Vagina (tissue), 2 donors: ENCODE measurements at regions not wholly inside any gene's neighbourhood (a gene's known extent, or its start where the extent isn't known, plus 50 kb on each side); places are given as distances from the start of the nearest gene placed in this dataset.
"Not testable (repeated sequence)": the region's sequence is repeated elsewhere in the genome, so short reads cannot be mapped to it uniquely, and the experiment has no call there.

Experiments
- DNase-seq, 2 donors: peaks; one replicate each; pipeline ENCODE4 v3.0.0-alpha.2; 2017; ENCODE audit errors: extremely low spot score in 2 of 2
- H3K27ac ChIP-seq: fragments of 200-600 bp; sonication (generic); one replicate; pipeline ENCODE4 v1.5.1; 2019
- H3K27me3 ChIP-seq: fragments of 200-600 bp; sonication (generic); one replicate; pipeline ENCODE4 v1.5.1; 2019
- H3K36me3 ChIP-seq, 2 donors: fragments of 200-600 bp; sonication (generic); one replicate each; pipeline ENCODE4 v1.5.1; 2017 to 2019
- H3K4me1 ChIP-seq: fragments of 200-600 bp; sonication (generic); one replicate; pipeline ENCODE4 v1.5.1; 2019
- H3K4me3 ChIP-seq, 2 donors: fragments of 200-600 bp; sonication (generic); 1 replicate in 1 of 2; 2 replicates in 1 of 2; pipeline ENCODE4 v1.5.1; 2016 to 2019
- H3K9me3 ChIP-seq: fragments of 200-600 bp; sonication (generic); one replicate; pipeline ENCODE4 v1.5.1; 2019
- CTCF ChIP-seq, 3 experiments: fragments of 450-650 bp in 2 of 3; fragments of 200-600 bp in 1 of 3; sonication (generic) in 1 of 3; IDR thresholded peaks; one replicate each; pipeline ENCODE4 v1.5.1; 2017 to 2019; ENCODE audit warnings: antibody characterized with exemption in 3 of 3, mild to moderate bottlenecking in 2 of 3, moderate library complexity in 2 of 3
- POLR2A ChIP-seq, 2 donors: fragments of 450-650 bp; IDR thresholded peaks; one replicate each; pipeline ENCODE4 v1.6.1; 2017; ENCODE audit warnings: antibody characterized with exemption in 2 of 2, mild to moderate bottlenecking in 2 of 2, moderate library complexity in 2 of 2
- POLR2AphosphoS5 ChIP-seq, 2 donors: sonication (generic); formaldehyde crosslinking; IDR thresholded peaks; one replicate each; pipeline ENCODE4 v1.9.0; 2017; ENCODE audit warnings: antibody characterized with exemption in 2 of 2, mild to moderate bottlenecking in 2 of 2, low read depth in 1 of 2; ENCODE audit not compliant: insufficient read depth in 1 of 2
- intact Hi-C: fragments of 100-400 bp; cut with DNase I; formaldehyde crosslinking; loops from one replicate; pipeline ENCODE4 v1.15.1; 2023

GRCh38 chr2:192634557-192634956 lies 439.8 kb upstream of the TMEFF2 start:
- H3K4me1 ChIP-seq: no peaks in the 10 kb centered on the region
- TF ChIP-seq CTCF (IDR thresholded peaks at IDR 0.05) (no peak), POLR2A (IDR thresholded peaks at IDR 0.05) (no peak)
- DNase-seq: no peak
- no peak overlapping the region for H3K4me3 ChIP-seq
- no peak overlapping the region for H3K27ac ChIP-seq
- H3K36me3 ChIP-seq: no peaks in the 10 kb centered on the region
- no peaks in the 10 kb centered on the region for H3K27me3 ChIP-seq
- H3K9me3 ChIP-seq: no peaks in the 10 kb centered on the region
- intact Hi-C loops: no loop called here

GRCh38 chr2:192628017-192628416 lies 433.3 kb upstream of the TMEFF2 start:
- no peak for DNase-seq
- intact Hi-C loops: no loop called here
- H3K36me3 ChIP-seq: no peaks in the 10 kb centered on the region
- H3K9me3 ChIP-seq: no peaks in the 10 kb centered on the region
- no peak overlapping the region for H3K27ac ChIP-seq
- H3K4me1 ChIP-seq: no peaks in the 10 kb centered on the region
- no peak for TF ChIP-seq POLR2A (IDR thresholded peaks at IDR 0.05)
- no peak for TF ChIP-seq POLR2AphosphoS5 (IDR thresholded peaks at IDR 0.05; ENCODE audit: insufficient read depth in 1 of 2, low read depth in 1 of 2)
- TF ChIP-seq CTCF (IDR thresholded peaks at IDR 0.05): no peak
- H3K27me3 ChIP-seq: no peaks in the 10 kb centered on the region
- H3K4me3 ChIP-seq: no peak overlapping the region

- Histone ChIP-seq H3K9me3 (no peaks in the 10 kb centered on the region), H3K36me3 (no peaks in the 10 kb centered on the region), H3K27me3 (no peaks in the 10 kb centered on the region), H3K4me3 (no peak overlapping the region), H3K4me1 (no peaks in the 10 kb centered on the region), H3K27ac (no peak overlapping the region)
- intact Hi-C loops: no loop called here
- TF ChIP-seq CTCF (IDR thresholded peaks at IDR 0.05) (no peak), POLR2AphosphoS5 (IDR thresholded peaks at IDR 0.05; ENCODE audit: insufficient read depth in 1 of 2, low read depth in 1 of 2) (no peak), POLR2A (IDR thresholded peaks at IDR 0.05) (no peak)
- no peak for DNase-seq
Observed at GRCh38 chr2:192615105-192615504, 420.4 kb upstream of the TMEFF2 start.

GRCh38 chr2:192604295-192604694 lies 409.6 kb upstream of the TMEFF2 start:
- H3K36me3 ChIP-seq: no peaks in the 10 kb centered on the region
- intact Hi-C loops: no loop called here
- no peak for TF ChIP-seq POLR2A (IDR thresholded peaks at IDR 0.05)
- no peak for TF ChIP-seq POLR2AphosphoS5 (IDR thresholded peaks at IDR 0.05; ENCODE audit: insufficient read depth in 1 of 2, low read depth in 1 of 2)
- no peak for TF ChIP-seq CTCF (IDR thresholded peaks at IDR 0.05)

GRCh38 chr2:192598649-192599048 lies 403.9 kb upstream of the TMEFF2 start:
- H3K4me3 ChIP-seq, intact Hi-C loops, H3K36me3 ChIP-seq, H3K4me1 ChIP-seq, H3K27me3 ChIP-seq, DNase-seq, H3K9me3 ChIP-seq, H3K27ac ChIP-seq: not testable (repeated sequence)

More at GRCh38 chr2:192604295-192604694, 409.6 kb upstream of the TMEFF2 start:
- Histone ChIP-seq H3K4me1 (no peaks in the 10 kb centered on the region), H3K27ac (no peak overlapping the region), H3K4me3 (no peak overlapping the region), H3K27me3 (no peaks in the 10 kb centered on the region), H3K9me3 (no peaks in the 10 kb centered on the region)
- no peak for DNase-seq

GRCh38 chr2:192593561-192593960 lies 398.8 kb upstream of the TMEFF2 start:
- no peaks in the 10 kb centered on the region for H3K27me3 ChIP-seq
- no peaks in the 10 kb centered on the region for H3K9me3 ChIP-seq
- intact Hi-C loops: no loop called here
- H3K4me1 ChIP-seq: no peaks in the 10 kb centered on the region
- no peak for DNase-seq
- no peak overlapping the region for H3K4me3 ChIP-seq
- no peaks in the 10 kb centered on the region for H3K36me3 ChIP-seq
- no peak overlapping the region for H3K27ac ChIP-seq
- TF ChIP-seq POLR2A (IDR thresholded peaks at IDR 0.05): no peak
- no peak for TF ChIP-seq CTCF (IDR thresholded peaks at IDR 0.05)
- TF ChIP-seq POLR2AphosphoS5 (IDR thresholded peaks at IDR 0.05; ENCODE audit: insufficient read depth in 1 of 2, low read depth in 1 of 2): no peak
